ENCODE measurements at regions not wholly inside any gene's neighbourhood (a gene's known extent, or its start where the extent isn't known, plus 50 kb on each side); places are given as distances from the start of the nearest gene placed in this dataset.

- Histone ChIP-seq H3K36me3 (no peaks in the 10 kb centered on the region), H3K4me3 (ENCODE audit: low read depth, low read length) (no peak overlapping the region), H3K27me3 (ENCODE audit: insufficient read depth, low read depth, severe bottlenecking) (no peaks in the 10 kb centered on the region), H3K27ac (no peak overlapping the region), H3K9me3 (ENCODE audit: severe bottlenecking) (no peaks in the 10 kb centered on the region)
- DNase-seq = no peak
- TF ChIP-seq, protein P1, sequence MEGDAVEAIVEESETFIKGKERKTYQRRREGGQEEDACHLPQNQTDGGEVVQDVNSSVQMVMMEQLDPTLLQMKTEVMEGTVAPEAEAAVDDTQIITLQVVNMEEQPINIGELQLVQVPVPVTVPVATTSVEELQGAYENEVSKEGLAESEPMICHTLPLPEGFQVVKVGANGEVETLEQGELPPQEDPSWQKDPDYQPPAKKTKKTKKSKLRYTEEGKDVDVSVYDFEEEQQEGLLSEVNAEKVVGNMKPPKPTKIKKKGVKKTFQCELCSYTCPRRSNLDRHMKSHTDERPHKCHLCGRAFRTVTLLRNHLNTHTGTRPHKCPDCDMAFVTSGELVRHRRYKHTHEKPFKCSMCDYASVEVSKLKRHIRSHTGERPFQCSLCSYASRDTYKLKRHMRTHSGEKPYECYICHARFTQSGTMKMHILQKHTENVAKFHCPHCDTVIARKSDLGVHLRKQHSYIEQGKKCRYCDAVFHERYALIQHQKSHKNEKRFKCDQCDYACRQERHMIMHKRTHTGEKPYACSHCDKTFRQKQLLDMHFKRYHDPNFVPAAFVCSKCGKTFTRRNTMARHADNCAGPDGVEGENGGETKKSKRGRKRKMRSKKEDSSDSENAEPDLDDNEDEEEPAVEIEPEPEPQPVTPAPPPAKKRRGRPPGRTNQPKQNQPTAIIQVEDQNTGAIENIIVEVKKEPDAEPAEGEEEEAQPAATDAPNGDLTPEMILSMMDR (IDR thresholded peaks at IDR 0.05; ENCODE audit: low read depth, low read length) = no peak
These were observed 83.3 kb downstream of the ZNF621 start for GRCh38 chr3:40608091-40608490.

- Histone ChIP-seq H3K27ac (no peak overlapping the region), H3K36me3 (no peaks in the 10 kb centered on the region), H3K27me3 (ENCODE audit: insufficient read depth, low read depth, severe bottlenecking) (no peaks in the 10 kb centered on the region), H3K4me3 (ENCODE audit: low read depth, low read length) (no peak overlapping the region), H3K9me3 (ENCODE audit: severe bottlenecking) (no peaks in the 10 kb centered on the region)
- no peak for DNase-seq
- TF ChIP-seq, protein P1 (IDR thresholded peaks at IDR 0.05; ENCODE audit: low read depth, low read length) = no peak
These were observed 88.5 kb downstream of the ZNF621 start for GRCh38 chr3:40613306-40613705.

GRCh38 chr3:40615110-40615915 lies 90.6 kb downstream of the ZNF621 start:
- Histone ChIP-seq H3K27ac (peak overlapping the region; percentile 51), H3K27me3 (ENCODE audit: insufficient read depth, low read depth, severe bottlenecking) (no peaks in the 10 kb centered on the region), H3K4me3 (ENCODE audit: low read depth, low read length) (peak overlapping the region; percentile 82), H3K9me3 (ENCODE audit: severe bottlenecking) (no peaks in the 10 kb centered on the region), H3K36me3 (no peaks in the 10 kb centered on the region)
- peak; percentile 84 for DNase-seq
- TF ChIP-seq, protein P1 (IDR thresholded peaks at IDR 0.05; ENCODE audit: low read depth, low read length) = no peak

GRCh38 chr3:40615918-40616819 lies 91.4 kb downstream of the ZNF621 start:
- Histone ChIP-seq H3K9me3 (ENCODE audit: severe bottlenecking) (no peaks in the 10 kb centered on the region), H3K36me3 (no peaks in the 10 kb centered on the region), H3K27ac (peak overlapping the region; percentile 51), H3K4me3 (ENCODE audit: low read depth, low read length) (peak overlapping the region; percentile 82), H3K27me3 (ENCODE audit: insufficient read depth, low read depth, severe bottlenecking) (no peaks in the 10 kb centered on the region)
- DNase-seq = peak; percentile 24
- TF ChIP-seq, protein P1 (IDR thresholded peaks at IDR 0.05; ENCODE audit: low read depth, low read length) = no peak

GRCh38 chr3:40617084-40617483 lies 92.3 kb downstream of the ZNF621 start:
- no peaks in the 10 kb centered on the region for H3K27me3 ChIP-seq (ENCODE audit: insufficient read depth, low read depth, severe bottlenecking)
- H3K9me3 ChIP-seq (ENCODE audit: severe bottlenecking) = no peaks in the 10 kb centered on the region
- no peak overlapping the region for H3K27ac ChIP-seq
- TF ChIP-seq, protein P1 (IDR thresholded peaks at IDR 0.05; ENCODE audit: low read depth, low read length) = no peak
- no peaks in the 10 kb centered on the region for H3K36me3 ChIP-seq
- DNase-seq = no peak
- no peak overlapping the region for H3K4me3 ChIP-seq (ENCODE audit: low read depth, low read length)
